ENCODE measurements at regions not wholly inside any gene's neighbourhood (a gene's known extent, or its start where the extent isn't known, plus 50 kb on each side); places are given as distances from the start of the nearest gene placed in this dataset.

DNA sequence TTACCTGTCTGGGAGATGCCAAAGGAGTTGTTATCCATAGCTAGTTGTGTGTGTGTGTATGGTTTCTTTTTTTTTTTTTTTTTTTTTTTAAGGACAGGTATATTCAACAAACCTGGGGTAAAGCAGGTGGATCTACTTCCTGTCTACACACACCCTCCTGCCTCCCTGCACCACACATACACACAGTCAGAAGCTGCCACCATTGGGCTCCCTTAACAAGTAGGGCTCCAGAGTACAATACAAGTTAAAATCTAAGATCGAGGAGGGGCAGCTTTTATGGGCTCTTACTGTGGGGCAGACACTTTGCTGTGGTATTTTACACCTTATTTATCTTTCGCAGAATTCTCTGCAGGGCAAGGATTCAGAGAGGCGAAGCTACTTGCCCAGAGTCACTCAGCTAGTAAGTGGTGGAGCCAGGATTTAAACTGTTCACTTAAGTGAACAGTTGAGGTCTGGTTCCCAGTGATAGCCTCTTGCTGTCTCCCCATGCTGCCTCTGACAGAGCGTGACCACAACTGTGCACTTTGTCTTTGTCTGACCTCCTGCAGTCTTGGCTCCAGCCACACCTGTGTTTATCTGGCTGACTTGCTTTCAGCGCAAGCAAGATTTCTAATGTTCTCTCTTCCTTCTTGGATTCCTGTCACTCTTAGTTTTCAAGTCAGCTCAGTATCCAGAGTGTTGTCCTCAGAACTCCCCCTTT is 135.0 kb downstream of the CSNK2A3 start:
- TF ChIP-seq POLR2A (IDR thresholded peaks at IDR 0.05; ENCODE audit: low read depth, low read length), result no peak
- no peak for TF ChIP-seq POLR2AphosphoS5 (IDR thresholded peaks at IDR 0.05; ENCODE audit: low read depth, low read length)
